GM23338 (cell line): ENCODE measurements at regions not wholly inside any gene's neighbourhood (a gene's known extent, or its start where the extent isn't known, plus 50 kb on each side); places are given as distances from the start of the nearest gene placed in this dataset.

Source experiments
- CTCF ChIP-seq, 2 experiments: fragments of 200-600 bp in 1 of 2; sonication (generic) in 1 of 2; conservative IDR thresholded peaks; 2 replicates each; pipeline versions ENCODE4 v1.5.1 to v1.6.1; 2016 to 2017; ENCODE audit warnings: antibody characterized with exemption in 2 of 2, low read depth in 2 of 2, mild to moderate bottlenecking in 2 of 2, moderate library complexity in 1 of 2
- EZH2 ChIP-seq: fragments of 200-600 bp; sonication (generic); IDR thresholded peaks from one replicate; pipeline ENCODE4 v1.8.0; 2017; ENCODE audit warnings: antibody characterized with exemption, mild to moderate bottlenecking, low read depth; ENCODE audit not compliant: unreplicated experiment
- EZH2phosphoT487 ChIP-seq: fragments of 200-600 bp; sonication (generic); IDR thresholded peaks from one replicate; pipeline ENCODE4 v1.8.1; 2018; ENCODE audit warnings: antibody characterized with exemption; ENCODE audit not compliant: unreplicated experiment
- JUNB ChIP-seq: IDR thresholded peaks from one replicate; pipeline ENCODE4 v1.6.1; 2016; ENCODE audit warnings: antibody characterized with exemption; ENCODE audit not compliant: unreplicated experiment
- POLR2AphosphoS5 ChIP-seq: IDR thresholded peaks from 2 replicates; pipeline ENCODE4 v1.6.1; 2016; ENCODE audit warnings: antibody characterized with exemption, low read depth
- REST ChIP-seq: IDR thresholded peaks from one replicate; pipeline ENCODE4 v1.6.1; 2018; ENCODE audit warnings: antibody characterized with exemption; ENCODE audit not compliant: unreplicated experiment
- ZNF114 ChIP-seq: fragments of 250-450 bp; sonication (Bioruptor Pico); IDR thresholded peaks from 2 replicates; pipeline ENCODE4 v1.5.0; 2020; ENCODE audit warnings: mild to moderate bottlenecking, moderate library complexity

GRCh38 chr9:109912726-109913460, 132.9 kb downstream of the PALM2AKAP2 start:
- TF ChIP-seq EZH2 (no peak), CTCF (conservative IDR thresholded peaks at IDR 0.05; ENCODE audit: low read depth in 2 of 2) (no peak), POLR2AphosphoS5 (no peak), ZNF114 (CRISPR knock-in tag) (no peak), JUNB (no peak), REST (no peak), EZH2phosphoT487 (no peak)
